Activated CD8-positive, alpha-beta T cell treated with anti-CD3 and anti-CD28 coated beads, Interleukin-2, amount 10 ng/mL, durations not matched to agents 7 days and 5 days (primary cell): ENCODE measurements at regions not wholly inside any gene's neighbourhood (a gene's known extent, or its start where the extent isn't known, plus 50 kb on each side); places are given as distances from the start of the nearest gene placed in this dataset.

Source experiments
- ATAC-seq: fragments of 150-1000 bp; cut with Tn5 transposase; one replicate; pipeline ENCODE4 v1.10.0; 2021; ENCODE audit warnings: moderate library complexity
- CTCF ChIA-PET: fragments of 350-600 bp; sonication (Branson Sonifier 250); formaldehyde crosslinking; loops from one replicate; lab custom pipeline; 2021; ENCODE audit warnings: antibody characterized with exemption; lab: Charles Lee
- POLR2A ChIA-PET: fragments of 350-600 bp; sonication (Branson Sonifier 250); formaldehyde crosslinking; loops from one replicate; lab custom pipeline; 2021; ENCODE audit warnings: antibody characterized with exemption; lab: Charles Lee
- DNase-seq: peaks from one replicate; pipeline ENCODE4 v3.0.0-alpha.2; 2020
- H3K27ac Mint-ChIP-seq: one replicate; pipeline ENCODE4 v1.8.0; 2021; ENCODE audit warnings: mild to moderate bottlenecking, mixed read lengths
- H3K27me3 Mint-ChIP-seq: one replicate; pipeline ENCODE4 v1.8.0; 2021; ENCODE audit warnings: low read depth, mixed read lengths
- H3K36me3 Mint-ChIP-seq: one replicate; pipeline ENCODE4 v1.8.0; 2021; ENCODE audit warnings: low read depth, mixed read lengths
- H3K4me1 Mint-ChIP-seq: one replicate; pipeline ENCODE4 v1.8.0; 2021; ENCODE audit warnings: low read depth, mixed read lengths
- H3K4me3 Mint-ChIP-seq: one replicate; pipeline ENCODE4 v1.8.0; 2021; ENCODE audit warnings: mild to moderate bottlenecking, mixed read lengths
- H3K9me3 Mint-ChIP-seq: one replicate; pipeline ENCODE4 v1.8.0; 2022; ENCODE audit warnings: mixed read lengths; ENCODE audit not compliant: insufficient read depth

- peaks cover 13% of the 10 kb centered on the region for H3K36me3 Mint-ChIP-seq
- CTCF ChIA-PET = interaction anchor here (0.7 to 4.9 kb wide), 48 partner anchors 10 to 1266 kb away, joined by 3 to 44 read pairs (median 4); partner anchors contain the start of gene ID2
- POLR2A ChIA-PET = interaction anchor here (0.5 to 3.6 kb wide), 14 partner anchors 24 to 1256 kb away, joined by 3 to 40 read pairs (median 4); partner anchors contain the start of gene ID2
- no peak overlapping the region for H3K4me3 Mint-ChIP-seq
- DNase-seq (peak; percentile 59), ATAC-seq (no peak)
- no peaks in the 10 kb centered on the region for H3K27me3 Mint-ChIP-seq
- H3K27ac Mint-ChIP-seq = peak overlapping the region; percentile 68
- peaks cover 46% of the 10 kb centered on the region for H3K4me1 Mint-ChIP-seq
- no peaks in the 10 kb centered on the region for H3K9me3 Mint-ChIP-seq
These were observed 510.3 kb downstream of the RNF144A start for GRCh38 chr2:7427293-7428060.

GRCh38 chr2:7428454-7429204, 511.4 kb downstream of the RNF144A start:
- no peak for DNase-seq
- Mint-ChIP-seq H3K36me3 (peaks cover 19% of the 10 kb centered on the region), H3K4me1 (peaks cover 50% of the 10 kb centered on the region), H3K27me3 (no peaks in the 10 kb centered on the region), H3K27ac (peak overlapping the region; percentile 68), H3K9me3 (no peaks in the 10 kb centered on the region), H3K4me3 (no peak overlapping the region)
- ATAC-seq = no peak
- CTCF ChIA-PET = interaction anchor here (0.7 to 4.9 kb wide), 38 partner anchors 9 to 1265 kb away, joined by 3 to 44 read pairs (median 6); partner anchors contain the start of gene ID2
- POLR2A ChIA-PET = interaction anchor here (0.7 to 3.6 kb wide), 11 partner anchors 23 to 1256 kb away, joined by 3 to 40 read pairs (median 6); partner anchors contain the start of gene ID2

GRCh38 chr2:7429733-7430132, 512.5 kb downstream of the RNF144A start:
- Mint-ChIP-seq H3K9me3 (peaks cover 7% of the 10 kb centered on the region), H3K4me3 (peak overlapping the region; percentile 78), H3K27me3 (no peaks in the 10 kb centered on the region), H3K36me3 (peaks cover 30% of the 10 kb centered on the region), H3K4me1 (peaks cover 52% of the 10 kb centered on the region), H3K27ac (peak overlapping the region; percentile 99)
- POLR2A ChIA-PET = interaction anchor here (0.9 to 3.6 kb wide), 8 partner anchors 19 to 1255 kb away, joined by 3 to 40 read pairs (median 8); partner anchors contain the start of gene ID2
- CTCF ChIA-PET = interaction anchor here (1.0 to 4.9 kb wide), 10 partner anchors 8 to 333 kb away, joined by 3 to 44 read pairs (median 10); no protein-coding TSS in a partner anchor
- ATAC-seq (no peak), DNase-seq (no peak)

GRCh38 chr2:7430421-7430868, 513.2 kb downstream of the RNF144A start:
- peak; percentile 55 for DNase-seq
- Mint-ChIP-seq H3K27ac (peak overlapping the region; percentile 99), H3K27me3 (no peaks in the 10 kb centered on the region), H3K4me1 (peaks cover 57% of the 10 kb centered on the region), H3K9me3 (peaks cover 14% of the 10 kb centered on the region), H3K36me3 (peaks cover 37% of the 10 kb centered on the region), H3K4me3 (peak overlapping the region; percentile 78)
- ChIA-PET POLR2A (interaction anchor here (1.0 to 3.6 kb wide), 18 partner anchors 18 to 1254 kb away, joined by 3 to 40 read pairs (median 4); partner anchors contain the start of gene ID2), CTCF (interaction anchor here (1.0 to 4.9 kb wide), 10 partner anchors 21 to 310 kb away, joined by 3 to 41 read pairs (median 4); no protein-coding TSS in a partner anchor)
- ATAC-seq = peak; percentile 56

- POLR2A ChIA-PET = interaction anchor here (0.7 to 1.4 kb wide), 15 partner anchors 12 to 1251 kb away, joined by 3 to 30 read pairs (median 4); partner anchors contain the start of gene ID2
- DNase-seq (peak; percentile 80), ATAC-seq (peak; percentile 67)
- H3K4me1 Mint-ChIP-seq = peaks cover 63% of the 10 kb centered on the region
- peaks cover 15% of the 10 kb centered on the region for H3K9me3 Mint-ChIP-seq
- peak overlapping the region; percentile 99 for H3K27ac Mint-ChIP-seq
- H3K4me3 Mint-ChIP-seq = peak overlapping the region; percentile 78
- CTCF ChIA-PET = interaction anchor here (0.7 to 1.4 kb wide), 8 partner anchors 12 to 300 kb away, joined by 3 to 5 read pairs (median 4); no protein-coding TSS in a partner anchor
- H3K36me3 Mint-ChIP-seq = peaks cover 43% of the 10 kb centered on the region
- no peaks in the 10 kb centered on the region for H3K27me3 Mint-ChIP-seq
These were observed 513.8 kb downstream of the RNF144A start for GRCh38 chr2:7430869-7431641.

GRCh38 chr2:7432436-7432835, 515.2 kb downstream of the RNF144A start:
- ATAC-seq = no peak
- no peaks in the 10 kb centered on the region for H3K27me3 Mint-ChIP-seq
- H3K36me3 Mint-ChIP-seq = peaks cover 53% of the 10 kb centered on the region
- H3K27ac Mint-ChIP-seq = peak overlapping the region; percentile 99
- peaks cover 24% of the 10 kb centered on the region for H3K9me3 Mint-ChIP-seq
- CTCF ChIA-PET = interaction anchor here (1.2 kb wide), 1 partner anchor 24 kb away, joined by 3 read pairs; no protein-coding TSS in a partner anchor
- no peak for DNase-seq
- POLR2A ChIA-PET = interaction anchor here (0.9 kb wide), 1 partner anchor 20 kb away, joined by 4 read pairs; no protein-coding TSS in a partner anchor
- peak overlapping the region; percentile 20 for H3K4me3 Mint-ChIP-seq
- peaks cover 73% of the 10 kb centered on the region for H3K4me1 Mint-ChIP-seq

GRCh38 chr2:7436096-7436906, 519.1 kb downstream of the RNF144A start:
- ChIA-PET POLR2A (interaction anchor here (1.4 to 8.4 kb wide), 3 partner anchors 14 to 1246 kb away, joined by 3 to 75 read pairs (median 5); partner anchors contain the start of gene ID2), CTCF (interaction anchor here (0.8 to 3.1 kb wide), 6 partner anchors 8 to 134 kb away, joined by 3 to 19 read pairs (median 8); no protein-coding TSS in a partner anchor)
- peaks cover 71% of the 10 kb centered on the region for H3K36me3 Mint-ChIP-seq
- peak overlapping the region; percentile 86 for H3K27ac Mint-ChIP-seq
- ATAC-seq (no peak), DNase-seq (no peak)
- H3K4me1 Mint-ChIP-seq = peaks cover 69% of the 10 kb centered on the region
- peaks cover 44% of the 10 kb centered on the region for H3K9me3 Mint-ChIP-seq
- no peak overlapping the region for H3K4me3 Mint-ChIP-seq
- H3K27me3 Mint-ChIP-seq = no peaks in the 10 kb centered on the region

- POLR2A ChIA-PET = interaction anchor here (1.1 to 8.4 kb wide), 3 partner anchors 13 to 1247 kb away, joined by 3 to 75 read pairs (median 4); partner anchors contain the start of gene ID2
- ATAC-seq (peak; percentile 46), DNase-seq (no peak)
- H3K9me3 Mint-ChIP-seq = peaks cover 51% of the 10 kb centered on the region
- peaks cover 76% of the 10 kb centered on the region for H3K36me3 Mint-ChIP-seq
- H3K27me3 Mint-ChIP-seq = no peaks in the 10 kb centered on the region
- peak overlapping the region; percentile 51 for H3K4me3 Mint-ChIP-seq
- H3K4me1 Mint-ChIP-seq = peaks cover 70% of the 10 kb centered on the region
- CTCF ChIA-PET = interaction anchor here (0.8 to 3.1 kb wide), 7 partner anchors 9 to 133 kb away, joined by 3 to 19 read pairs (median 3); no protein-coding TSS in a partner anchor
- peak overlapping the region; percentile 86 for H3K27ac Mint-ChIP-seq
These were observed 519.9 kb downstream of the RNF144A start for GRCh38 chr2:7437141-7437540.

- Mint-ChIP-seq H3K27me3 (no peaks in the 10 kb centered on the region), H3K4me1 (peaks cover 71% of the 10 kb centered on the region), H3K4me3 (peak overlapping the region; percentile 51), H3K27ac (peak overlapping the region; percentile 86), H3K36me3 (peaks cover 77% of the 10 kb centered on the region), H3K9me3 (peaks cover 59% of the 10 kb centered on the region)
- ChIA-PET POLR2A (interaction anchor here (0.6 to 8.4 kb wide), 5 partner anchors 12 to 1247 kb away, joined by 3 to 75 read pairs (median 4); partner anchors contain the start of gene ID2), CTCF (interaction anchor here (0.9 to 3.1 kb wide), 6 partner anchors 10 to 132 kb away, joined by 3 to 19 read pairs (median 8); no protein-coding TSS in a partner anchor)
- no peak for DNase-seq
- ATAC-seq = peak; percentile 52
These were observed 520.8 kb downstream of the RNF144A start for GRCh38 chr2:7437716-7438632.
